Panc1 (cell line): ENCODE measurements at regions not wholly inside any gene's neighbourhood (a gene's known extent, or its start where the extent isn't known, plus 50 kb on each side); places are given as distances from the start of the nearest gene placed in this dataset.

Source experiments
- ATAC-seq: fragments of 200-7000 bp; cut with Tn5 transposase; 2 replicates; pipeline ENCODE4 v1.9.1; 2020; ENCODE audit warnings: mild to moderate bottlenecking, moderate library complexity
- BruUV-seq: library from RNA; stranded (reverse); fragments of 400-500 nt; replicated peaks from 2 replicates; lab custom pipeline; 2021; lab: Mats Ljungman, UMichigan
- CTCF ChIA-PET: fragments of 300-600 bp; sonication (Branson Sonifier 250); formaldehyde crosslinking; loops from one replicate; lab custom pipeline; 2022; ENCODE audit warnings: antibody characterized with exemption; lab: Charles Lee
- POLR2A ChIA-PET: fragments of 300-600 bp; sonication (Branson Sonifier 250); formaldehyde crosslinking; loops from one replicate; lab custom pipeline; 2022; ENCODE audit warnings: antibody characterized with exemption; lab: Charles Lee
- DNase-seq: peaks from one replicate; pipeline ENCODE4 v3.0.0-alpha.2; 2010; ENCODE audit warnings: low read depth, low spot score
- H3K27ac ChIP-seq: 2 replicates; pipeline ENCODE4 v1.5.1; 2011; ENCODE audit warnings: mild to moderate bottlenecking, low read length, inconsistent platforms
- H3K27me3 ChIP-seq: fragments of 200-500 bp; sonication (Bioruptor generic); 2 replicates; pipeline ENCODE4 v1.6.0; 2014; ENCODE audit warnings: low read length, inconsistent platforms; ENCODE audit not compliant: control insufficient read depth, insufficient read depth
- H3K36me3 ChIP-seq: fragments of 200-500 bp; sonication (Bioruptor generic); 2 replicates; pipeline ENCODE4 v1.5.1; 2014; ENCODE audit warnings: inconsistent platforms, mild to moderate bottlenecking, low read length, moderate library complexity; ENCODE audit not compliant: control insufficient read depth, insufficient read depth
- H3K4me1 ChIP-seq: 2 replicates; pipeline ENCODE4 v1.5.1; 2011; ENCODE audit warnings: inconsistent platforms, mild to moderate bottlenecking, low read length, moderate library complexity; ENCODE audit not compliant: control insufficient read depth, insufficient read depth
- H3K4me3 ChIP-seq, 2 experiments: 2 replicates each; pipeline ENCODE4 v1.5.1; 2011 to 2012; ENCODE audit warnings: low read depth in 2 of 2, low read length in 2 of 2, mild to moderate bottlenecking in 2 of 2, inconsistent platforms in 1 of 2, moderate library complexity in 1 of 2
- H3K9me3 ChIP-seq: fragments of 200-500 bp; sonication (Bioruptor generic); 2 replicates; pipeline ENCODE4 v1.5.1; 2014; ENCODE audit warnings: low read depth, mild to moderate bottlenecking, inconsistent platforms, low read length, moderate library complexity; ENCODE audit not compliant: control insufficient read depth, insufficient read depth
- POLR2AphosphoS5 ChIP-seq: IDR thresholded peaks from 2 replicates; pipeline ENCODE4 v1.6.1; 2012; ENCODE audit warnings: mild to moderate bottlenecking, low read depth, low read length, moderate library complexity
- SIN3A ChIP-seq: IDR thresholded peaks from 2 replicates; pipeline ENCODE4 v1.6.1; 2012; ENCODE audit warnings: low read depth, mild to moderate bottlenecking, low read length, moderate library complexity, borderline replicate concordance; ENCODE audit not compliant: insufficient read depth
- TCF7L2 ChIP-seq: IDR thresholded peaks from 2 replicates; pipeline ENCODE4 v1.6.1; 2011; ENCODE audit warnings: mild to moderate bottlenecking, low read depth, low read length, inconsistent platforms
- in situ Hi-C: cut with HindIII; loops from 2 replicates; pipeline ENCODE4 v1.10.0; 2016; ENCODE audit warnings: low sequenced_read_pairs, low pct_unique_long_range_greater_than_20kb
- intact Hi-C: fragments of 100-400 bp; cut with micrococcal nuclease; formaldehyde crosslinking; loops from one replicate; pipeline ENCODE4 v1.10.0; 2022; ENCODE audit not compliant: unreplicated experiment
- TF ChIP-seq, protein P1 (sequence below), 2 experiments: IDR thresholded peaks; 2 replicates each; pipeline ENCODE4 v1.6.1; 2011 to 2012; ENCODE audit warnings: low read depth in 2 of 2, control low read depth in 1 of 2, low read length in 1 of 2, mild to moderate bottlenecking in 1 of 2, moderate library complexity in 1 of 2; ENCODE audit not compliant: insufficient read depth in 1 of 2
- TF ChIP-seq, protein P2 (sequence below): fragments of 450-650 bp; IDR thresholded peaks from 2 replicates; pipeline ENCODE4 v1.5.1; 2017; ENCODE audit warnings: mild to moderate bottlenecking

DNA sequence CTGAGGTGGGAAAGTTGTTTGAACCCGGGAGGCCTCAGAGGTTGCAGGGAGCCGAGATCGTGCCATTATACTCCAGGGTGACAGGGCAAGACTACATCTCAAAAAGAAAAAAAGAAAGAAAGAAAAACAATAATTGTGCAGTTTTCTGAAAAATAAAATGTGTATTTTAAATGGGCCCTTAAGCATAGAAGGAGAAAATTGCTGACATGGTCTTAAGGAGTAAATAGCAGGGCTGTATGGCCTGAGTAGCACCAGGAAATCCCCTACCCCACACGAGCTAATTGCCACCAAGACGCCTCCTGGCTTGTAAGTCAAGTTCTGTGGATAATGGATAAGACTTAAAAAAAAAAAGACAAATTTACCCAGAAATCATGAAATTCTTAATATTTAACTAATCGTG, 271.4 kb upstream of the NCKAP5 start:
- intact Hi-C loops, result loop anchor here (5.0 to 10.0 kb wide), 4 partner anchors 315 to 1572 kb away; no protein-coding TSS in a partner anchor
- Histone ChIP-seq H3K36me3 (no peaks in the 10 kb centered on the region), H3K27ac (no peak overlapping the region), H3K4me1 (no peaks in the 10 kb centered on the region), H3K27me3 (no peaks in the 10 kb centered on the region), H3K4me3 (no peak overlapping the region), H3K9me3 (no peaks in the 10 kb centered on the region)
- ChIA-PET POLR2A (no interaction called here), CTCF (no interaction called here)
- no peak for DNase-seq
- no peak for ATAC-seq
- in situ Hi-C loops, result no loop called here
- TF ChIP-seq TCF7L2 (no peak), SIN3A (no peak), POLR2AphosphoS5 (no peak)
- TF ChIP-seq, protein P1, sequence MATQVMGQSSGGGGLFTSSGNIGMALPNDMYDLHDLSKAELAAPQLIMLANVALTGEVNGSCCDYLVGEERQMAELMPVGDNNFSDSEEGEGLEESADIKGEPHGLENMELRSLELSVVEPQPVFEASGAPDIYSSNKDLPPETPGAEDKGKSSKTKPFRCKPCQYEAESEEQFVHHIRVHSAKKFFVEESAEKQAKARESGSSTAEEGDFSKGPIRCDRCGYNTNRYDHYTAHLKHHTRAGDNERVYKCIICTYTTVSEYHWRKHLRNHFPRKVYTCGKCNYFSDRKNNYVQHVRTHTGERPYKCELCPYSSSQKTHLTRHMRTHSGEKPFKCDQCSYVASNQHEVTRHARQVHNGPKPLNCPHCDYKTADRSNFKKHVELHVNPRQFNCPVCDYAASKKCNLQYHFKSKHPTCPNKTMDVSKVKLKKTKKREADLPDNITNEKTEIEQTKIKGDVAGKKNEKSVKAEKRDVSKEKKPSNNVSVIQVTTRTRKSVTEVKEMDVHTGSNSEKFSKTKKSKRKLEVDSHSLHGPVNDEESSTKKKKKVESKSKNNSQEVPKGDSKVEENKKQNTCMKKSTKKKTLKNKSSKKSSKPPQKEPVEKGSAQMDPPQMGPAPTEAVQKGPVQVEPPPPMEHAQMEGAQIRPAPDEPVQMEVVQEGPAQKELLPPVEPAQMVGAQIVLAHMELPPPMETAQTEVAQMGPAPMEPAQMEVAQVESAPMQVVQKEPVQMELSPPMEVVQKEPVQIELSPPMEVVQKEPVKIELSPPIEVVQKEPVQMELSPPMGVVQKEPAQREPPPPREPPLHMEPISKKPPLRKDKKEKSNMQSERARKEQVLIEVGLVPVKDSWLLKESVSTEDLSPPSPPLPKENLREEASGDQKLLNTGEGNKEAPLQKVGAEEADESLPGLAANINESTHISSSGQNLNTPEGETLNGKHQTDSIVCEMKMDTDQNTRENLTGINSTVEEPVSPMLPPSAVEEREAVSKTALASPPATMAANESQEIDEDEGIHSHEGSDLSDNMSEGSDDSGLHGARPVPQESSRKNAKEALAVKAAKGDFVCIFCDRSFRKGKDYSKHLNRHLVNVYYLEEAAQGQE (IDR thresholded peaks at IDR 0.05; ENCODE audit: insufficient read depth in 1 of 2, low read depth in 2 of 2, low read length in 1 of 2), result no peak
- TF ChIP-seq, protein P2, sequence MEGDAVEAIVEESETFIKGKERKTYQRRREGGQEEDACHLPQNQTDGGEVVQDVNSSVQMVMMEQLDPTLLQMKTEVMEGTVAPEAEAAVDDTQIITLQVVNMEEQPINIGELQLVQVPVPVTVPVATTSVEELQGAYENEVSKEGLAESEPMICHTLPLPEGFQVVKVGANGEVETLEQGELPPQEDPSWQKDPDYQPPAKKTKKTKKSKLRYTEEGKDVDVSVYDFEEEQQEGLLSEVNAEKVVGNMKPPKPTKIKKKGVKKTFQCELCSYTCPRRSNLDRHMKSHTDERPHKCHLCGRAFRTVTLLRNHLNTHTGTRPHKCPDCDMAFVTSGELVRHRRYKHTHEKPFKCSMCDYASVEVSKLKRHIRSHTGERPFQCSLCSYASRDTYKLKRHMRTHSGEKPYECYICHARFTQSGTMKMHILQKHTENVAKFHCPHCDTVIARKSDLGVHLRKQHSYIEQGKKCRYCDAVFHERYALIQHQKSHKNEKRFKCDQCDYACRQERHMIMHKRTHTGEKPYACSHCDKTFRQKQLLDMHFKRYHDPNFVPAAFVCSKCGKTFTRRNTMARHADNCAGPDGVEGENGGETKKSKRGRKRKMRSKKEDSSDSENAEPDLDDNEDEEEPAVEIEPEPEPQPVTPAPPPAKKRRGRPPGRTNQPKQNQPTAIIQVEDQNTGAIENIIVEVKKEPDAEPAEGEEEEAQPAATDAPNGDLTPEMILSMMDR, result no peak
- no TSS peak for BruUV-seq

DNA sequence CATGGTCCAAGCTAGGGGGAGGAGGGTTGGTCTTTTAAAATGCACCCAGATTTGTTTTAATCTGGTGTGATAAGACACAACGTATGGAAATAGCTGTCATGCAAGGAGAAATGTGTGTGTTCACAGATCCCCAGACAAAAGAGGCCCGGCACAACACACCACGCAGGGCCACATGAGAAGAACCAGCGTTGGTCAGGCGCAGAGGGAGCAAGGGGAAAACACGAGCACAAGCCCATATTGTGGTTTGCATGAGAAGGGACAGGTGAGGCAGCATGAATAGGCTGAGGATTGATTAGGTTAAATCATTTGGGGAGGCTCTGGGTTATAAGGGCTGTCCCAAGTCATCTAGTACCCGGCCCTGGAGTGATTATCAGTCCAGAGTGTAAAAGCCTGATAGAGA, 272.5 kb upstream of the NCKAP5 start:
- in situ Hi-C loops, result no loop called here
- ChIA-PET POLR2A (no interaction called here), CTCF (no interaction called here)
- Histone ChIP-seq H3K9me3 (no peaks in the 10 kb centered on the region), H3K27ac (no peak overlapping the region), H3K4me1 (no peaks in the 10 kb centered on the region), H3K27me3 (no peaks in the 10 kb centered on the region), H3K36me3 (no peaks in the 10 kb centered on the region), H3K4me3 (no peak overlapping the region)
- TF ChIP-seq, protein P2, result no peak
- TF ChIP-seq, protein P1 (IDR thresholded peaks at IDR 0.05; ENCODE audit: insufficient read depth in 1 of 2, low read depth in 2 of 2, low read length in 1 of 2), result no peak
- TF ChIP-seq TCF7L2 (no peak), SIN3A (no peak), POLR2AphosphoS5 (no peak)
- ATAC-seq (no peak), DNase-seq (no peak)
- intact Hi-C loops, result loop anchor here (5.0 to 10.0 kb wide), 4 partner anchors 316 to 1573 kb away; no protein-coding TSS in a partner anchor
- no TSS peak for BruUV-seq
